ENCODE measurements at regions not wholly inside any gene's neighbourhood (a gene's known extent, or its start where the extent isn't known, plus 50 kb on each side); places are given as distances from the start of the nearest gene placed in this dataset.

GRCh38 chr10:10772874-10773508 lies 244.7 kb upstream of the CELF2 start:
- intact Hi-C loops (cut with micrococcal nuclease; ENCODE audit: unreplicated experiment) = no loop called here
- Mint-ChIP-seq H3K27ac (ENCODE audit: unreplicated experiment) (no peak overlapping the region), H3K4me3 (ENCODE audit: unreplicated experiment) (no peak overlapping the region), H3K36me3 (ENCODE audit: insufficient read depth, unreplicated experiment) (no peaks in the 10 kb centered on the region), H3K4me1 (ENCODE audit: low read depth, unreplicated experiment) (no peaks in the 10 kb centered on the region), H3K27me3 (ENCODE audit: insufficient read depth, unreplicated experiment) (peaks cover 12% of the 10 kb centered on the region), H3K9me3 (ENCODE audit: unreplicated experiment) (peaks cover 16% of the 10 kb centered on the region)
- Histone ChIP-seq H3K4me1 (no peaks in the 10 kb centered on the region), H3K9me3 (0 out of 2 replicates have a peak, but pooled peaks cover 4% of the 10 kb centered on the region), H3K36me3 (ENCODE audit: control insufficient read depth, insufficient read depth, low read length) (no peaks in the 10 kb centered on the region), H3K27me3 (replicated peaks; ENCODE audit: control insufficient read depth, insufficient read depth, low read length) (no peaks in the 10 kb centered on the region), H3K4me3 (ENCODE audit: low read depth, low read length) (no peak overlapping the region)
- CTCF ChIA-PET = no interaction called here
- POLR2A ChIA-PET = no interaction called here
- no TSS peak for BruUV-seq (replicated peaks)
- DNase-seq = no peak
- no peak for TF ChIP-seq CTCF (IDR thresholded peaks at IDR 0.05; ENCODE audit: insufficient read depth in 1 of 2, low read depth in 1 of 2, low read length in 1 of 2, severe bottlenecking in 1 of 2, unreplicated experiment in 1 of 2)

GRCh38 chr10:10774416-10774815 lies 243.3 kb upstream of the CELF2 start:
- H3K9me3 ChIP-seq = 0 out of 2 replicates have a peak, but pooled peaks cover 4% of the 10 kb centered on the region
- H3K27me3 ChIP-seq (replicated peaks; ENCODE audit: control insufficient read depth, insufficient read depth, low read length) = no peaks in the 10 kb centered on the region
- no peak for TF ChIP-seq CTCF (IDR thresholded peaks at IDR 0.05; ENCODE audit: insufficient read depth in 1 of 2, low read depth in 1 of 2, low read length in 1 of 2, severe bottlenecking in 1 of 2, unreplicated experiment in 1 of 2)
- BruUV-seq (replicated peaks) = no TSS peak
- intact Hi-C loops (cut with micrococcal nuclease; ENCODE audit: unreplicated experiment) = no loop called here
- Mint-ChIP-seq H3K27ac (ENCODE audit: unreplicated experiment) (no peak overlapping the region), H3K4me1 (ENCODE audit: low read depth, unreplicated experiment) (no peaks in the 10 kb centered on the region), H3K9me3 (ENCODE audit: unreplicated experiment) (peaks cover 18% of the 10 kb centered on the region), H3K4me3 (ENCODE audit: unreplicated experiment) (no peak overlapping the region), H3K27me3 (ENCODE audit: insufficient read depth, unreplicated experiment) (peaks cover 12% of the 10 kb centered on the region), H3K36me3 (ENCODE audit: insufficient read depth, unreplicated experiment) (no peaks in the 10 kb centered on the region)
- H3K4me3 ChIP-seq (ENCODE audit: low read depth, low read length) = no peak overlapping the region
- no peaks in the 10 kb centered on the region for H3K4me1 ChIP-seq
- H3K36me3 ChIP-seq (ENCODE audit: control insufficient read depth, insufficient read depth, low read length) = no peaks in the 10 kb centered on the region
- no peak for DNase-seq
- CTCF ChIA-PET = no interaction called here
- POLR2A ChIA-PET = no interaction called here

GRCh38 chr10:10776363-10776762 lies 241.3 kb upstream of the CELF2 start:
- no peaks in the 10 kb centered on the region for H3K27me3 ChIP-seq (replicated peaks; ENCODE audit: control insufficient read depth, insufficient read depth, low read length)
- Mint-ChIP-seq H3K36me3 (ENCODE audit: insufficient read depth, unreplicated experiment) (no peaks in the 10 kb centered on the region), H3K9me3 (ENCODE audit: unreplicated experiment) (peaks cover 18% of the 10 kb centered on the region), H3K27ac (ENCODE audit: unreplicated experiment) (no peak overlapping the region), H3K4me3 (ENCODE audit: unreplicated experiment) (no peak overlapping the region), H3K27me3 (ENCODE audit: insufficient read depth, unreplicated experiment) (peaks cover 12% of the 10 kb centered on the region), H3K4me1 (ENCODE audit: low read depth, unreplicated experiment) (no peaks in the 10 kb centered on the region)
- DNase-seq = no peak
- no peaks in the 10 kb centered on the region for H3K36me3 ChIP-seq (ENCODE audit: control insufficient read depth, insufficient read depth, low read length)
- intact Hi-C loops (cut with micrococcal nuclease; ENCODE audit: unreplicated experiment) = no loop called here
- ChIA-PET POLR2A (no interaction called here), CTCF (no interaction called here)
- no peak overlapping the region for H3K4me3 ChIP-seq (ENCODE audit: low read depth, low read length)
- H3K4me1 ChIP-seq = no peaks in the 10 kb centered on the region
- H3K9me3 ChIP-seq = 0 out of 2 replicates have a peak, but pooled peaks cover 5% of the 10 kb centered on the region
- no TSS peak for BruUV-seq (replicated peaks)
- no peak for TF ChIP-seq CTCF (IDR thresholded peaks at IDR 0.05; ENCODE audit: insufficient read depth in 1 of 2, low read depth in 1 of 2, low read length in 1 of 2, severe bottlenecking in 1 of 2, unreplicated experiment in 1 of 2)
